ENCODE measurements at regions not wholly inside any gene's neighbourhood (a gene's known extent, or its start where the extent isn't known, plus 50 kb on each side); places are given as distances from the start of the nearest gene placed in this dataset.
"Not testable (repeated sequence)": the region's sequence is repeated elsewhere in the genome, so short reads cannot be mapped to it uniquely, and the experiment has no call there.

DNA sequence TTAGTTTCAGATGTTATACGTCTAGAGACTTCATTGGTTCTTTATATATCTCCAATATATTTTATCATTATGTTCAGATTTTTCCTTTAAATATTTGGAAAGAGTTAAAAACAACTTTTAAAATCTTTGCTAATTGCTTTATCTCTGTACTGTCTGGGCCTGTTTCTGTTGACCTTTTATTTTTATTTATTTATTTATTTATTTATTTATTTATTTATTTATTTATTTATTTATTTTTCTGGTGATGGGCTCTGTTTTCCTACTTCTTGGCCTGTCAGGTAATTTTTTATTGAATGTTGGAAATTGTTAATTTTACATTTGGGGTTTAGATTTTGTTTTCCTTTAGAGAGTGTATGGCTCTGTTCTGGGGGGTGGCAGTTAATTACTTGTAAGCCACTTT, 279.7 kb upstream of the KAZN start:
- DNase-seq = no peak

DNA sequence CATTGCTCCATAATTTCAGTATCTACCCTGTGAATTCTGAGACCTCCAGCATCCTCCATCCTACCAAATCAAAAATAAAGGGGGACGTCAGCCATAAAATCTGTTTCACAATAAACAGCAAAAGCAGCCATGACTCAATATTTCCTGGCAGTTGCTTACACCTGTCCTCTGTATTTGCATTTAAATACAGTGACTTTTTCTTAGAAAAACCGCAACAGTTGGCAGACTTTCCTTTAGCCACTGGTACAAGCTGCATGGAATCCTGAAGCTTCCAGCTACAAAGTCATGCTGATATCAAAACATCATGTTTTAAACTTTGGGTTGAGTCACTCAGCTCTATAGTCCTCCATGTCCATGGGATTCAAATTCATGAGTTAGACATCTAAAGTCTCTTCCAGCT, 278.0 kb upstream of the KAZN start:
- DNase-seq = no peak

DNA sequence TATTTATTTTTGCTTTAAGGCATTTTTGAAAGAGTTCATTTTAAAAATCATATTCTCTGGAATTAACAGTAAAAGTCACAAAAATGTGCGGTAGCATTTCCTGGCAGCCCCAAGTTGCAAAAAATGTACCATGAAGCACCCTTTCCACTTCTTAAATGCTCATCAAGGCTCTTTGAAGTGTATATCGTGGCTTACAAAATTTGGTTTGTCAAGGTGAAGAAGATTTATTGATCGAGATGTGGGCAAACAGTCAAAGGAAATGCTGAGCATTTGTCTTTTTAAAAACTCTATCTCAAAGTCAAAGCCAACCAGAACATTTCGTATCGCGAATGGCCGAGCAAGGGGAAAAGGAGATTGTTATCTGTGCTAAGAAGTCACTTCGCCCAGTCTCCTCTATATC, 277.5 kb upstream of the KAZN start:
- DNase-seq = no peak

DNA sequence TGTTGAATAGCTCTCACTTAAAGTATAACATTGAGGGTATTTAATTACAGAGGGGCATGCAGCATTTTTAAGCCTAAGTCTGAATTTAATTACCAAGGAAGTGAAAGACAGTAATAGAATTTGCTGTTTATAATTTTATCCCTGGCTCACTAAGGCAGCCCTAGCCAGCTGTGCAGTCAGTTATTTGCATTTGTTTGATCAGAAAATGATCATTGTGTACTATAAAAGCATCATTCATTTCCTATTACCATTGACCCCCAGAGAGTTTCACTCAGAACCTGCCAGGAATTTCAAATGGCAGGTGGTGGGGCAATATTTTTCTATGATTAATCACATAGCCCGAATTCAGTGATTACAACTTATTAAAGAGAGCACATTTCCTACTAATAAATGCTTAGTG, 277.1 kb upstream of the KAZN start:
- no peak for DNase-seq

DNA sequence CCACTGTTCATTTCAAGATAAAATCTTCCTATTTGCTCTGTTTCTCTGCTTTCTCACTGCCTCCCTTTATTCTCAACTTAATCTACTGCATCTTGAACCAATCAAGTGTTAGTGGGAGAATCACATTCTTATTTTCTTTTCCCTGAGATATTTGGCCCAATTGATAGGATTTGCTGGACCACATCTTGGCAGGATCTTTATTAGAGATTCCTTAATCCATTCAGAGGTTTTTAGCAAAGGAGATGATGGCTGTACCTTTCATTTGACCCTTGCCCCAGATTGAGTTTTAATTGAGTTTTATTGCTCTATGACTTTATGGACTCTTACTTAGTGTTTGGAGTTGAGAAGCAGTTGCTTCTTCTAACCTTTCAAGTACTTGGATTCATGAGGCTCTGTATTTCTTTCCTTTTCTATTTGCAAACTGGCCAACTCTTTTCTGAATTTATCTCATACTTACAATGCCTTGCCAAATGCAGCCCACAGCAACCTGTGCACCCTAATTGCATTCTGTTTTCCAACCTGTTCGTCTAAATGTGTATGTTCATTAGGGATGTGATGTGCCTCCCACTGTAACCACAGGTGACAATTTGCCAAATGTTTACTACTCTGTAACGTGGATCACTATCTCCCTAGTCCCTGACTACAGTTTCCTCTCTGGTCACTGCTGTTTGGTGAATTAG, 274.8 kb upstream of the KAZN start:
- DNase-seq = no peak

DNA sequence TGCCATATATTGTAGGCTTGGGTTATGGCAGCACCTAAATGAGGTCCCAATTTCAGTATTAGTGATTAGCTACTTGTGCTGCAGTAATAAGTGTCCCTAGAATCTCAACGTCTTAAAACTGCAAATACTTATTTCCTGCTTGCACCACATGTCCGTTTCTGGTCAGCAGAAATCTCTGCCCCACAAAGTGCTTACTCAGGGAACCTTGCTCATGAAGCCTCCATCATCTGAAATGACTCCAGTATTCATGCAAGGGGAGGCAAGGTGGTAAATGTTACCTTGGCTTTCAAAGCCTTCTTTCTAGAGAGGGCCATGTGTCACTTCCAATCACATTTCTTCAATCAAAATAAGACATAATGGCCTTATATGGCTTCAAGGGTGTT, 274.2 kb upstream of the KAZN start:
- no peak for DNase-seq

DNA sequence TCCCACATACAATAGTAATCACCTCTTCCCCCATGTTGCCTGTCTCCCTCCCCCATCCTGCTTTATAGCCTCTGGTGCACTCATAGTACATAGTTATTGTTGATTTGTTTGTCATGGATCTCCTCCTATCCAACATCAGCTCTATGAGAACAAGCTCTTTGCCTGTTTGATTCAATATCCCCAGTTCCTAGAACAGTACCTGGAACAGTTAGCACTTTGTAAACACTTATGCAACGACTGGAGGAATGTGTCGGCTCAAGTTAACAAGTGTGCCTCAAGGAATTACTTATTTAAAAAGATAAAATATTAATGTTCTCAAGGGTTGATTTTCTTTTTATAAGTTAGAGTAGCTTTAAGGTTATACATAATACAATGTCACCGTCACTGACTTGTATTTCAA, 271.6 kb upstream of the KAZN start:
- DNase-seq = no peak

DNA sequence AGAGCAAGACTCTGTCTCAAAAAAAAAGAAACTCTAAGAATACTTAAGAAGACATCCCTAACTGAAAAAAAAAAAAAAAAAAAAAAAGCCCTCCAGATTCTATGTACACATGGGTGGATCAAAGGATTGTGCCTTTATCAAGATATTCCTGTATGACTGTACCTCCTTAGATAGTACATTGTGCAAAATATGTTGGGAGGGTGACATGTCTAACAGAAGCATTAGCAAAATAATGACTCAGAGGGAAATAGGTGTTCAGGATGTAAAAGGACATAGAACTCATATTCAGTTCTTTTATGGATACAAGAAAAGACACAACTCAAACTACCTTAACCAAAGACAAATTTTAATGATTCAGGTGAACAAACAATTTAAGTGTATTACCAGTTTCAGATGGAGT, 269.8 kb upstream of the KAZN start:
- no peak for DNase-seq

DNA sequence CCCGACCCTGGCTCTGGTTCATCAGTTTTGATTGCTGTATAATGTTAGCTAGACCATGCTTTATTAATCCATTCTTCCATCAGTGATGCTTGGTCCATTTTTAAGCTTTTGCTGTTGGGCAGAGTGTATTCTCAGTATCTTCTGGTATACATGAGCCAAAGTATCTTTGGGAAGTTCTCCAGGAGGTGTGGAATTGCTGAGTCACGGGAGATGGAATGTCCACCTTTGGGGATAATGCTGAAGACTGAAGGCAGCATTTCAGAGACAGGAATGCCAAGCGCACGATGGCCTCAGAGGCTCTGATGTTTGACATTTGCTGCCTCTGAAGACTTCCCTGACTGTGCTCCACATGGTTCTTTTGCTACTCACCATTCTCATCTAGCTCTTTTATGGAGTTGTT, 266.3 kb upstream of the KAZN start:
- no peak for DNase-seq

DNA sequence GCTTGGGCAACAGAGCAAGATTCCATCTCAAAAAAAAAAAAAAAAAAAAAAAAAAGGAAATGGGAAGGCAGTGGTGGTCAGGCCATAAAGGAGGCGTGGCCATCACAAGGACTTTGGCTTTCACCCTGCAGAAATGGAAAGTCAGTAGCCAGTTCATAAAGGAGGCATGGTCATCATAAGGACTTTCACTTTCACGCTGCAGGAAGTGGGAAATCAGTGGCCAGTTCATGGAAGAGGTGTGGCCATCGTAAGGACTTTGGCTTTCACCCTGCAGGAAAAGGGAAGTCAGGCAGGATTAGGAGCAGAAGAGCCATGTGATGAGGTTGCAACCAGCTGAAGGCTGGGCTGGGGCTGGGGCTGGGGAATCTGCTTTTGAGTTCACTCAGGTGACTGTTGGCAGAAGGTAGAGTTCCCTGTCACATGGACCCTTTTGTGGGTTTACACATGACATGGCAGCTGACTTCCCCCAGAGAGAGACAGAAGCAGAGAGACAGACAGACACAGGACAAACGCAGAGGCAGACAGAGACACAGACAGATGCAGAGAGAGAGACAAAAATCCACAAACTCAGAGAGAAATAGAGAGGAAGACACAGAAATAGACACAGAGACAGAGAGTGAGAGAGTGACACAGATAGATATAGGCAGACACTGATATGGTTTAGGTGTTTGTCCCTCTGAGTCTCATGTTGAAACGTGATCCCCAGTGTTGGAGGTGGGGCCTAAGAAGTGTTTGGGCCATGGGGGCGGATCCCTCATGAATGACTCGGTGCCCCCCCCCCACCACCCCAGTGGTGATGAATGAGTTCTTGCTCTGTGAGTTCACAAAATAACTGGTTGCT, 263.9 kb upstream of the KAZN start:
- DNase-seq = no peak

DNA sequence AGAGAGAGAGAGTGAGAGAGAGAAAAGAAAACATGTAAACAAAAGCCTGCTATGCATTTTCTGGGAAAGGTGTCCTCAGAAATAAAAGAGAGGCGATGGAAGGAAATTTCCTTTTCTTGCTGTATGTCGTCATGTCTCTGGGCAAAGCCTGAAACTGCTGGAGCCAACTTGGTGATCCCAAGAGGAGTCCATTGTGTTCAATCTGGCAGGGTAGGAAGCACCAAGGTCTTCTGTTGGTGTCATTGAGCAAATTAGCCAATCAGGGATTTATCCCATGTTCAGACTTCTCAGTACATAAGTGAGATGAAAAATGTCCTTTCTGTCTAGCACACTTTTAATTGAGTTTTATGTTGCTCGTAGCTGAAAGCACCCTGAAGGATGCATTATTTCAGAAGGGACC, 260.0 kb upstream of the KAZN start:
- DNase-seq = no peak

DNA sequence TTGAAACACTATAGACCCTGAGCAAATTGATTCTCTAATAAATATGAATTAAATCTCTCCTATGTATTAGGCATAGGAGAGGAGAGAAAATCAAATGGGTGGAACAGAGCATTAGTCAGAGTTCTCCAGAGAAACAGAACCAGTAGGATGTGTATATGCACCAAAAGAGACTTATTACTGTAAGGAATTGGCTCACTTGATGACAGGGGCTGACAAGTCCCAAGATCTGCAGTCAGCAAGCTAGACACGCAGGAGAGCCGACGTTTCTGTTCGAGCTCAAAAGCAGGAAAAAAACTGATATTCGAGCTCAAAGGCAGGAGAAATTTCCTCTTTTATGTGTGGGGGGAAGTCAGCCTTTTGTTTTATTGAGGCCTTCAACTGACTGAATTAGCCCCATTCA, 259.2 kb upstream of the KAZN start:
- no peak for DNase-seq

DNA sequence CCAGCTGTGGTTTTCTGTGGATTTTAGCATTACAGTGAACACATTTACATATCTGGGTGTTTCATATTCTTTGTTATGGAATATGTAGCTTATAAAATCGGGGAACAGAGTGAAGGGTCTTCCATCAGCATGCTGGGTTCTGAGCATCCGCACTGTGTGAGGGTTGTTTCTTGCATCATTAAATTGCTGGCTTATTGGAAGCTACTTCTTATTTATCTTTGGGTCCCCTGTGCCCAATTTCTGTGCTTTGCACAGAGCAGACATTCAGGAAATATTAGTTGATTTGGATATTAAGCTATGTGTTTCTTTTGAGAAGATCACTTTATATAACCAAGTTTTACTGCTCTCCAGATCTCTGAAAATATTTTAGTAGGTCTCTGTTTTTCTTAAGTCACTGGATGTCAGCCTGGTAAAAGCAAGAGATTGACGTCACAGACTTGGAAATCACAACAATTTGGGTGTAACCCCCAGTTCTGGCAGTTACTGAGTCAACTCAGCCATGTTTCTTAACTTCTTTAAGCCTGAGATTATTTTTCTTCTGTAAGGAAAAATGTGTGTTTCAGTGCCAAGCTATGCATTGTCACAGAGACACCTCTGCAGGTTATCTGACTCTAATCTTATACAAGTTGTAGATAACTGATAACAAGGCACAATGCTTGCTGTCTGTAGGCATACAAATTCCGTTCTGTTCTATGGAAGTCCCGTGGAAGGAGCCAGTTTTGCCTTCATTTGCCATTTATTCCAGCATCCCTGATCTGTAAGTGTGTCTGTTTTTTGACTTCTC, 258.3 kb upstream of the KAZN start:
- no peak for DNase-seq

DNA sequence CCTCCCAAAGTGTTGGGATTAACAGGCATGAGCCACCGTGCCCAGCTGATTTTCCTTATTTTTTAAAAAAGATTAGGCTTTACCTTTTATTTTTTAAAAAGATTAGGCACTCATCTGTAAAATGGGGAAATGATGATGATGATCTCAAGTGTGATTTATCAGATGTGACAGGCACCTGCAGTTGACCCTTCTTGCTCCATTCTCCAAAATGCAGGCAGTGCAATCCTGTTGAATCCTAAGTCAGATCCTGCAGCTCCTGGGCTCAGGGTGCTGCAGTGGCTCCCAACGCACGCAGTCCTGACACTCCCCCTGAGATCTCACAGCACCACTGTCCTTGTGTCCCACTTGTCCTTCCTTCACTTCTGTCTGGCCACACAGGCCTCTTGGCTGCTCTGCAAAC, 257.3 kb upstream of the KAZN start:
- DNase-seq = no peak

DNA sequence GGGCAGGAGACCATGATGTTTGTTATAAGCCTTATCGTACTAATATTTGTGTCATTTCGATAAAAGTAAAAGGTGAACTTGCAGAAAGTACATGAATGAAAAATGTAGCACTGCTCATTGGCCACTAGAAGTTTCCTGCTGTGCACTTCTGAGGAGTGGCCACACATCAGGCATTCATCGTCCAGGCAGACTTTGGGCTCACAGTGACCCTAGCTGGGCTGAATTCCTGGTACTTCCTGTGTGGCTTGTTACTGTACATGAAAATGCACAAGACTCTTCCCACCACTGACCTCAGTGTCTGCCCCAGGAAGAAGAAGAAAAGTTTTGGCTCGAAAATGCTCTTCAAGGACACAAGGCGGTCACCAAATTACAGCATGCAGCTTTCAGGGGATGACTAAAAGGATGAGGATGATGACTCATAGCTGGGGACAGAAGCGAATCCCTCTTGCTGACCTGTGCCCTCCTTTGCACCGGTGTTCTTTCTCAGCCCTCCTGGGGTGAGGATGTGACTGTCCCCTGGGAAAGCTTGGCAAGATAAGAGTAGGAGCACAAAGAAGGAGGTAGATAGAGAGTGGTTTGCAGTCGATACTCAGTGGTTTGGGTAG, 252.4 kb upstream of the KAZN start:
- DNase-seq = no peak

DNA sequence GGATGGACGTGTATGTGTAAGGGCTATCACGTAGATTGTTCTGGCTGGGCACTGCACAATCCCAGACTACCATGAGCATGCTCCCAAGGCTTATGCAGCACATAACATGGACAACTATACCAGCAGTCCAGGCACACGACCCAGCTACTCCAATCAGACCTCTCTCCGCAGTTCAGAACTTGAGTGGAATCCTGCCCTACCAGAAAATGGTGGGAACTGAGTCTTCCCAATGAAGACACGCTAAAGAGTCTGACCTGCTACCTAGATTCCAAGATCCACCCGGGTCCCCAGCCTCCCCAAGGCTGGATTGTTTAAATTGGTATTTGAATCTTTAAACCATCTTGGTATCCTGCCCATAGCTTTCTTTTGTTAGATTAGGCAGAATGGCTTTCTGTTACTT, 251.3 kb upstream of the KAZN start:
- DNase-seq = no peak

DNA sequence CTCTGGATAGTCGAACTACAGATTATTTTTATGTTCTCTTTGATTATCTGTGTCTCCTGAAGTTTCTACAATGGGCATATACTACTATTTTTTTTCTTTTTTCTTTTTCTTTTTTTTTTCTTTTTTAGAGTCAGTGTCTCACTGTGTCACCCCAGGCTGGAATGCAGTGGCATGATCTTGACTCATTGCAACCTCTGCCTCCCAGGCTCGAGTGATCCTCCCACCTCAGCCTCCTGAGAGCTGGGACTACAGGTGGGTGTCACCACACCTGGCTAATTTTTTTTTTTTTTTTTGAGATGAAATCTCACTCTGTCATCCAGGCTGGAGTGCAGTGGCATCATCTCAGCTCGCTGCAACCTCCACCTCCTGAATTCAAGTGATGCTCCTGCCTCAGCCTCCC, 250.7 kb upstream of the KAZN start:
- DNase-seq = no peak

DNA sequence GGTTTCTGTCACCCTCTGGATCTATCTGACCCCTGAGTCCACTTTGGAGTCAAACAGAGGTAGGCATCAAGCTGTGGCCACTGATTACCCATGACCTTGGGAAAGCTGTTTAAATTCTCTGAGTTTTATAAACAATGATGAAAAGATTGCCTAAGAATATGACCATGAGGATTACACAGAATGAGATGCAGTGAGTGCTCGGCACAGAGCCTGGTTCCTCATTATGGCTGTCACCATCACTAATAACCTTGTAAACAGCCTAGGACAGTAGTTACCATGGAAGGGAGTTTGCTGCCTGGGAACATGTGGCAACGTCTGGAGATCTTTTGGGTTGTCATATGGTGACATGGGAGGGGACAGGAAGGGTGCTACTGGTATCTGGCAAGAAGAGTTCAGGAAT, 248.3 kb upstream of the KAZN start:
- DNase-seq = no peak

DNA sequence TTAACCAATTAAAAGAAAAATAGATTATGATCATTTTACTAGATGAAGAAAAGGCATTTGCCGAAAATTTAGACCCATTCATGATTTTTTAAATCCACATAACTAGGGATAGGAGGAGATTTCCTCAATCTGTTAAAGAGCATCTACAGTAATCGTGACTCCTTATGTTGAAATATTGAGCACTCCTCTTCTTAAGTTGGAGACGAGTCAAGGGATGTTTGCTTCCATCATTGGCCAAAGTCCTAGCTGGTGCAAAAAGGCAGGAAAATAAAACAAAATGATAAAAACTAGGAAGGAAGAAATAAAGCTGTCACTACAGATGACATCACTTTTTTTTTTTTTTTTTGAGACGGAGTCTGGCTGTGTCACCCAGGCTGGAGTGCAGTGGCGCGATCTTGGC, 245.6 kb upstream of the KAZN start:
- DNase-seq = no peak

DNA sequence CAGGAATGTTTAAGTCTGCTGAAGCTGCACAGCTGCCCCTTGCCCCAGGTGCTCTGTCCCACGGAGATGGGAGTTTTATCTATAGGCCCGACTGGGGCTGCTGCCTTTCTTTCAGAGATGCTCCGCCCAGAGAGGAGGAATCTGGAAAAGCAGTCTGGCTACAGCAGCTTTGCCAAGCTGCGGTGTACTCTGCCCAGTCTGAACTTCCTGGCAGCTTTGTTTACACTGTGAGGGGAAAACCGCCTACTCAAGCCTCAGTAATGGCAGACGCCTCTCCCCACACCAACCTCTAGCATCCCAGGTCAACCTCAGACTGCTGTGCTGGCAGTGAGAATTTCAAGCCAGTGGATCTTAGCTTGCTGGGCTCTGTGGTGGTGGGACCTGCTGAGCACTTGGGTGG, 237.5 kb upstream of the KAZN start:
- DNase-seq = not testable (repeated sequence)

DNA sequence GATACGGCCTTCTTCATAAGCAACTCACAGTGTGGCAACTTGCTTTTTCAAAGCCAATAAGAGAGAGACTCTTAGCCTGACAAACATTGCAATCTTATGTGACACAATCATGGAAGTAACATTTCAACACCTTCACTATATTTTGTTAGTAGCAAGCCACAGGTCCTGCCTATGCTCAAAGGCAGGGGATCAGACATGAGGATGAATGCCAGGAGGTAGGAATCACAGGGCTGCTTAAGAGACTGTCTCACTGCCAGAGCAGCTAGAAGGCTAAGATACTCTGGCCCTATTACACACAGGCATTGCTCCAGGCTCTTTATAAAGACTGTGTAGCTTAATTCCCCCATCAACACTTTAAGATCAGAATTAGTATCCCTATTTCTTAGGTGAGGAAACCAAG, 236.2 kb upstream of the KAZN start:
- DNase-seq = no peak

DNA sequence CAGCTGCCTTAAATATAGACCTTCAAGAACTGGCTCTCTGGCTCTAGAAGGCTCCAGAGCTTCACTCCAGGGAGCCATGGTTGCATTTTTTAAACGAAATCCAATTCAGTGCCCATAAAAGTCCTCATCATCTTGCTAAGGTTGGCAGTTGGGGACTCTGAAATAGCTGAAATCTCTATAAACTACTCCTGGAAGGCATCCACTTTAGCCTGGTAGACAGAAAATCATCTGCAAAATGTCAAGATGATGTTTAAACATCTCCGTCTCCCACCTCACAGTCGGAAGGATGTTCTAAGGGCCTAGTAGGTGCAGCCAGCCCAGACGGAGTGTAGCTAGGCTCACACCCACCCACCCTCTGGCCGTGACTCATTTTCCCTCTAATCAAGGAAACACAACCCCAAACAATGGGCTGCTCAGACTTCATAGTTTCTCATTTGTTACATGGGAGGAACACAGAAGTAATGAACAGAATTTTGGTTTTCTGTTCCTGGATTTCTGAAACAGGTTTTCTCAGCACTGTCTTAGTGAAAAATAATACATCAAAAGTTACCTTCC, 235.4 kb upstream of the KAZN start:
- DNase-seq = no peak
